GM12878 (cell line): ENCODE measurements at regions not wholly inside any gene's neighbourhood (a gene's known extent, or its start where the extent isn't known, plus 50 kb on each side); places are given as distances from the start of the nearest gene placed in this dataset.

Experiments
- ATAC-seq: fragments of 200-7000 bp; cut with Tn5 transposase; 3 replicates; pipeline ENCODE4 v1.9.1; 2020; ENCODE audit warnings: mild to moderate bottlenecking, moderate library complexity
- BruUV-seq: library from RNA; stranded (reverse); fragments of 400-500 nt; replicated peaks from 2 replicates; lab custom pipeline; 2021; lab: Mats Ljungman, UMichigan
- CTCF ChIA-PET: fragments of 300-600 bp; sonication (Branson Sonifier 250); formaldehyde crosslinking; extraction: SDS; loops from one replicate; lab custom pipeline; 2021; ENCODE audit warnings: inconsistent platforms; lab: Yijun Ruan, JAX
- POLR2A ChIA-PET: fragments of 350-600 bp; formaldehyde crosslinking; extraction: SDS; loops from one replicate; lab custom pipeline; 2021; ENCODE audit warnings: inconsistent platforms; lab: Charles Lee
- RAD21 ChIA-PET: fragments of 300-600 bp; sonication (Branson Sonifier 250); formaldehyde crosslinking; loops from one replicate; lab custom pipeline; 2023; ENCODE audit warnings: antibody characterized with exemption; ENCODE audit not compliant: unreplicated experiment; lab: Charles Lee
- SMC1A ChIA-PET: fragments of 300-600 bp; sonication (Branson Sonifier 250); formaldehyde crosslinking; loops from one replicate; lab custom pipeline; 2023; ENCODE audit not compliant: unreplicated experiment, uncharacterized antibody; lab: Charles Lee
- DNase-seq: peaks from one replicate; pipeline ENCODE4 v3.0.0-alpha.2; 2011; ENCODE audit warnings: low read depth, low spot score
- FAIRE-seq: peaks from 3 replicates; lab custom pipeline; 2011; peaks lifted over from hg19 to GRCh38; lab: Jason Lieb, UNC
- H2AFZ ChIP-seq: 2 replicates; pipeline ENCODE4 v1.6.0; 2011; ENCODE audit warnings: low read depth, low read length, control low read depth; ENCODE audit not compliant: control insufficient read depth
- H3K27ac ChIP-seq: 2 replicates; pipeline ENCODE4 v1.5.1; 2011; ENCODE audit warnings: control low read depth; ENCODE audit not compliant: control insufficient read depth, insufficient read depth
- H3K27me3 ChIP-seq, 2 experiments: replicated peaks in 1 of 2; 2 replicates each; pipeline versions ENCODE4 v1.6.0 to v1.6.1; 2011; ENCODE audit warnings: low read length in 1 of 2; ENCODE audit not compliant: control insufficient read depth in 2 of 2, insufficient read depth in 2 of 2
- H3K36me3 ChIP-seq, 2 experiments: 2 replicates each; pipeline ENCODE4 v1.5.1; 2011; ENCODE audit warnings: low read length in 1 of 2; ENCODE audit not compliant: control insufficient read depth in 2 of 2, insufficient read depth in 2 of 2
- H3K4me1 ChIP-seq: 2 replicates; pipeline ENCODE4 v1.6.1; 2011; ENCODE audit warnings: mild to moderate bottlenecking, low read length, moderate library complexity, mixed read lengths; ENCODE audit not compliant: control insufficient read depth, insufficient read depth
- H3K4me2 ChIP-seq: 2 replicates; pipeline ENCODE4 v1.6.0; 2011; ENCODE audit warnings: control low read depth; ENCODE audit not compliant: control insufficient read depth, insufficient read depth
- H3K4me3 ChIP-seq: fragments of 200-600 bp; sonication (generic); 2 replicates; pipeline ENCODE4 v1.5.1; 2016
- H3K79me2 ChIP-seq: 2 replicates; pipeline ENCODE4 v1.6.0; 2011; ENCODE audit warnings: low read length; ENCODE audit not compliant: control insufficient read depth, insufficient read depth
- H3K9ac ChIP-seq: 2 replicates; pipeline ENCODE4 v1.8.0; 2011; ENCODE audit warnings: low read length, control low read depth, mixed read lengths; ENCODE audit not compliant: control insufficient read depth, insufficient read depth
- H3K9me3 ChIP-seq: replicated peaks from 3 replicates; pipeline ENCODE4 v1.5.1; 2011; ENCODE audit warnings: mild to moderate bottlenecking, low read length; ENCODE audit not compliant: control insufficient read depth, insufficient read depth
- H4K20me1 ChIP-seq: 2 replicates; pipeline ENCODE4 v1.6.0; 2011; ENCODE audit not compliant: control insufficient read depth, insufficient read depth
- CREM ChIP-seq: IDR thresholded peaks from 2 replicates; pipeline ENCODE4 v1.6.1; 2014; ENCODE audit warnings: antibody characterized with exemption, low read depth
- ELK1 ChIP-seq: IDR thresholded peaks from 2 replicates; pipeline ENCODE4 v1.6.1; 2012; ENCODE audit warnings: low read depth, low read length, improper control_type of control experiment
- KLF5 ChIP-seq: fragments of 450-650 bp; IDR thresholded peaks from 2 replicates; pipeline ENCODE4 v1.6.1; 2014; ENCODE audit warnings: mild to moderate bottlenecking; ENCODE audit not compliant: partially characterized antibody
- NBN ChIP-seq: fragments of 450-650 bp; IDR thresholded peaks from 2 replicates; pipeline ENCODE4 v1.6.1; 2016
- REST ChIP-seq: IDR thresholded peaks from 2 replicates; pipeline ENCODE4 v1.6.1; 2012; ENCODE audit warnings: mild to moderate bottlenecking, low read depth, low read length
- SREBF2 ChIP-seq: IDR thresholded peaks from 2 replicates; pipeline ENCODE4 v1.6.1; 2012; ENCODE audit warnings: mild to moderate bottlenecking, low read length
- SUZ12 ChIP-seq: fragments of 200-600 bp; sonication (generic); IDR thresholded peaks from one replicate; pipeline ENCODE4 v1.6.1; 2018; ENCODE audit warnings: antibody characterized with exemption, mild to moderate bottlenecking; ENCODE audit not compliant: unreplicated experiment
- ZNF24 ChIP-seq: fragments of 450-650 bp; IDR thresholded peaks from 2 replicates; pipeline ENCODE4 v1.6.1; 2017; ENCODE audit warnings: antibody characterized with exemption, mild to moderate bottlenecking
- ZNF384 ChIP-seq: IDR thresholded peaks from 2 replicates; pipeline ENCODE4 v1.6.1; 2012; ENCODE audit warnings: low read depth, mild to moderate bottlenecking, low read length, improper control_type of control experiment, borderline replicate concordance
- ZNF592 ChIP-seq: fragments of 450-650 bp; IDR thresholded peaks from 2 replicates; pipeline ENCODE4 v1.6.1; 2017; ENCODE audit warnings: mild to moderate bottlenecking, moderate library complexity
- ZNF687 ChIP-seq: fragments of 450-650 bp; IDR thresholded peaks from 2 replicates; pipeline ENCODE4 v1.6.1; 2017; ENCODE audit warnings: mild to moderate bottlenecking, moderate library complexity
- WGBS: methylation state at CpG from one replicate; pipeline ENCODE4 v1.1.6; 2016; ENCODE audit warnings: low lambda C conversion rate; ENCODE audit not compliant: insufficient replicate concordance, insufficient coverage; ENCODE audit errors: missing lambda C conversion rate; 5-methylcytosine and 5-hydroxymethylcytosine counted together
- in situ Hi-C: fragments of 300-500 bp; cut with MboI; formaldehyde crosslinking; loops from 9 replicates; pipeline ENCODE4 v1.14.3; 2018; ENCODE audit warnings: mixed read lengths
- intact Hi-C: fragments of 100-400 bp; cut with micrococcal nuclease; formaldehyde crosslinking; loops from one replicate; pipeline ENCODE4 v1.14.2; 2022; ENCODE audit not compliant: unreplicated experiment

- H3K79me2 ChIP-seq = no peaks in the 10 kb centered on the region
- no peak overlapping the region for H2AFZ ChIP-seq
- FAIRE-seq = no peak
- no peak overlapping the region for H3K4me2 ChIP-seq
- WGBS = 48% methylated on average over 4 of the region's 4 CpGs
- H3K4me3 ChIP-seq = no peak overlapping the region
- DNase-seq = no peak
- no peak for ATAC-seq
- H3K9ac ChIP-seq = no peak overlapping the region
- no peaks in the 10 kb centered on the region for H3K9me3 ChIP-seq
- H3K4me1 ChIP-seq = no peaks in the 10 kb centered on the region
- no peaks in the 10 kb centered on the region for H3K36me3 ChIP-seq
- RAD21 ChIA-PET = no interaction called here
- CTCF ChIA-PET = no interaction called here
- no TSS peak for BruUV-seq
- no peaks in the 10 kb centered on the region for H3K27me3 ChIP-seq
- intact Hi-C loops (no loop called here), in situ Hi-C loops (no loop called here)
- SMC1A ChIA-PET = no interaction called here
- H3K27ac ChIP-seq = no peak overlapping the region
- H4K20me1 ChIP-seq = no peaks in the 10 kb centered on the region
- POLR2A ChIA-PET = no interaction called here
- TF ChIP-seq ZNF384 (no peak), CREM (no peak), ZNF687 (no peak), SREBF2 (no peak), REST (no peak), ZNF24 (no peak), ZNF592 (no peak), NBN (no peak), ELK1 (no peak), KLF5 (no peak), SUZ12 (no peak)
Observed at GRCh38 chr12:67046062-67046461, 223.1 kb upstream of the CAND1 start.
